ENCODE measurements at regions not wholly inside any gene's neighbourhood (a gene's known extent, or its start where the extent isn't known, plus 50 kb on each side); places are given as distances from the start of the nearest gene placed in this dataset.

DNA sequence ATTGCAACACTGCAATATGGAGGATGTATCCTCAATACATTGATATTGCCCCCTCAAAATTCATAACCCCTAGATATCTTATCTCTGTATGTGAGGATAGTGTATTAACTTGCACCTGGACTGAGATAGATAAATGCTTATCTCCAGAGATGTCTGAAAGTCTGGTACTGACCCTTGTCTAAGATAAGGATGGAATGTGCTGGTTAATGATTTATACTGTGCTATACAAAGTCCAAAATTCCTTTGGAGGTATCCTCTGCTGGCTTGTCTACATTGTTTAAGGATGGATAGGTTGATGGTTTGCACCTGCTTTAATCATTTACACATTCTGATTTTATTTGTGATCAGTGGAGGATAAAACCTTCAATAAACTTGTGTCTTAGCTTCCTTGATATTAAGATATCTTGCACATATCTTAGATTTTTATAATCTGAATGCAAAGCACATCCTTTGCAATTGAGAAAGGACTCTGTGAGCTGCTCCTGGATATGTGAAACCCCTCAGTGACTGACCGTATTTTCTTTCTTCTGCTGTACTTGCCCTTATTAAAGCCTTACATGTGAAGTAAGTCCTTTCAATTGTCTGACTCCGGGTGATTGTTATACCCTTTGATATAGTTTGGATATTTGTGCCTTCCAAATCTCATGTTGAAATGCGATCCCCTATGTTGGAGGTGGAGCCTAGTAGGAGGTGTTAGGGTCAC lies 430.3 kb upstream of the MAOA start:
- TF ChIP-seq, protein P1, sequence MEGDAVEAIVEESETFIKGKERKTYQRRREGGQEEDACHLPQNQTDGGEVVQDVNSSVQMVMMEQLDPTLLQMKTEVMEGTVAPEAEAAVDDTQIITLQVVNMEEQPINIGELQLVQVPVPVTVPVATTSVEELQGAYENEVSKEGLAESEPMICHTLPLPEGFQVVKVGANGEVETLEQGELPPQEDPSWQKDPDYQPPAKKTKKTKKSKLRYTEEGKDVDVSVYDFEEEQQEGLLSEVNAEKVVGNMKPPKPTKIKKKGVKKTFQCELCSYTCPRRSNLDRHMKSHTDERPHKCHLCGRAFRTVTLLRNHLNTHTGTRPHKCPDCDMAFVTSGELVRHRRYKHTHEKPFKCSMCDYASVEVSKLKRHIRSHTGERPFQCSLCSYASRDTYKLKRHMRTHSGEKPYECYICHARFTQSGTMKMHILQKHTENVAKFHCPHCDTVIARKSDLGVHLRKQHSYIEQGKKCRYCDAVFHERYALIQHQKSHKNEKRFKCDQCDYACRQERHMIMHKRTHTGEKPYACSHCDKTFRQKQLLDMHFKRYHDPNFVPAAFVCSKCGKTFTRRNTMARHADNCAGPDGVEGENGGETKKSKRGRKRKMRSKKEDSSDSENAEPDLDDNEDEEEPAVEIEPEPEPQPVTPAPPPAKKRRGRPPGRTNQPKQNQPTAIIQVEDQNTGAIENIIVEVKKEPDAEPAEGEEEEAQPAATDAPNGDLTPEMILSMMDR (IDR thresholded peaks at IDR 0.05; ENCODE audit: control insufficient read depth, extremely low read depth, insufficient read depth), result no peak
- no peak overlapping the region for H3K4me3 ChIP-seq (ENCODE audit: low read depth, low read length)
- DNase-seq (ENCODE audit: low read depth), result no peak

DNA sequence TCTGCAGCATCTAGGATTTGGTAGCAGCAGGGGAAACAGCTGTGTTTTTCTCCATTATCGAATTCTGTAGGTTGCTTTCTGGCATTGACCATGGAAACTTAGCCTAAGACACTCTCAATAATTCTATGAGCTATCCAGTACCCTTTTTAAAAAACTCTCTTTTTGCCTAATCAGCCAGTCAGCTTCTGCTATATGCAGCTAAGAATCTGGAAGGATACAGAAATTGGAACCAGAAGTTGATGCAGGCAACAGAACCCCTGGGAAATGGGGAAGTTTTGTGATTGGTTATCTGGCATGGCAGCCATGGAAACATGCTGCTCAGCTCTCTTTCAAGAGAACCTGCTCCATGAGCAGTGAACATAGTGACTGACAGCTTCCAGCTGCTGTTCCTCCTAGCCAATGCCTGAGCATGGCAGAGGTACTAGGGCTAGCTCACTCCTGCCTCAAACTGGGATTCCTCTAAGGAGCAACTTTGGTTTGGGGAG lies 417.6 kb upstream of the MAOA start:
- TF ChIP-seq, protein P1 (IDR thresholded peaks at IDR 0.05; ENCODE audit: control insufficient read depth, extremely low read depth, insufficient read depth), result no peak
- DNase-seq (ENCODE audit: low read depth), result no peak

DNA sequence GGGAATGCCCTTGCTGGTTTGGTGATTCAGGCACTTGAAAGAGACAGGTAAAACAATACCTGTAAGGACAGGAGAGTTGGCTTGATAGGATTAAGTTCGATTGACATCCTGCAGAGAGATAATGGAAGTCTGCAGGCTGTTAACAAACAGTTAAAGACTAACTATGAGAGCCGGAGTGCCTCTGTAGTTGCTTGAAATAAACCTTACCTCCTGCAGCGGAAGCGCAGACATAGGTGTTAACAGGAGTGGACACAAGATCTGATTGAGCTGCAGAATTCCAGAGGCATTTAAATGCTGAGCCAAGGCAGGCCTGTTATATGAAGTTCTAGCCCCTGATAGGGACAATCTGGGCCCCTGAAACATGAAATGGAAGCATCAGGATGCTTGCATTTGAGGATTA lies 416.7 kb upstream of the MAOA start:
- TF ChIP-seq, protein P1 (IDR thresholded peaks at IDR 0.05; ENCODE audit: control insufficient read depth, extremely low read depth, insufficient read depth), result no peak
- DNase-seq (ENCODE audit: low read depth), result no peak
- H3K4me3 ChIP-seq (ENCODE audit: low read depth, low read length), result no peak overlapping the region

More for the DNA sequence above, 417.6 kb upstream of the MAOA start:
- H3K4me3 ChIP-seq (ENCODE audit: low read depth, low read length), result no peak overlapping the region

DNA sequence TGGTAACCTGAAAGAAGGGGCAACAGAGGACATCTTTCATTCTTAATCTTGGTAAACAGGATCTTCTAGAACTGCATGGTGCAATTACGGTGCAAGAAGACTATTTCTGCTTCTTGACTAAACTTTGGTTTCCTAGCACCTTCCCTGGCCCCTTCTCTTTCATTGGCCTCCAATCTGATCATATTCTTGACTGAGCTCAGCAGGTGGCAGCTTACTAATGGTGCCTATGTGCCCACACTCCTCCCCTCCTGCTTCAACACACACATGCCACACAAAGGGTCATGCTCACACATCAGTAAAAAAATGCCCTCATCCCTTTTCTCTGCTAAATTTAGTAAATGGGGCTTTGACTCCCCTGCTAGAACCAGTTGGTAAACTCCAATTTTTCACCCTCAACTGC lies 400.5 kb upstream of the MAOA start:
- H3K4me3 ChIP-seq (ENCODE audit: low read depth, low read length), result no peak overlapping the region
- TF ChIP-seq, protein P1 (IDR thresholded peaks at IDR 0.05; ENCODE audit: control insufficient read depth, extremely low read depth, insufficient read depth), result no peak
- no peak for DNase-seq (ENCODE audit: low read depth)

DNA sequence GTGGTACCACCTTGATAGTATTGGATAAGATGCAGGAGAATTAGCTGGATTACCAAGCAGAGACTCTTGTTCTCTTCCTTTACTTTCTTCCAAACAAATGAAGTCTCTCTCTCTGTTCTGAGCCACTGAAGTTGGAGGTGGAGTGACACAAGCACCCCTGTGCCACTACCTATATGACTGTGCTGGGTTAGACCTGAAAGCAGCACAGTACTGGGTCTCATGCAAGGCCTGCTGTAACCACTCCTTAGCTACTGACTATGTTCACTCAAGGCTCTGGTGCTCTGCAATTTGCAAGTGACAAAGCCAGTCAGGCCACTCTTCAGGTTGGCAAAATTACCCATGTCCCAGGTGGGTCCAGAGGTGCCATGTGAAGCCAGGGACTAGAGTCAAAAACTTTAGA lies 389.6 kb upstream of the MAOA start:
- TF ChIP-seq, protein P1 (IDR thresholded peaks at IDR 0.05; ENCODE audit: control insufficient read depth, extremely low read depth, insufficient read depth), result no peak
- no peak for DNase-seq (ENCODE audit: low read depth)
- no peak overlapping the region for H3K4me3 ChIP-seq (ENCODE audit: low read depth, low read length)

DNA sequence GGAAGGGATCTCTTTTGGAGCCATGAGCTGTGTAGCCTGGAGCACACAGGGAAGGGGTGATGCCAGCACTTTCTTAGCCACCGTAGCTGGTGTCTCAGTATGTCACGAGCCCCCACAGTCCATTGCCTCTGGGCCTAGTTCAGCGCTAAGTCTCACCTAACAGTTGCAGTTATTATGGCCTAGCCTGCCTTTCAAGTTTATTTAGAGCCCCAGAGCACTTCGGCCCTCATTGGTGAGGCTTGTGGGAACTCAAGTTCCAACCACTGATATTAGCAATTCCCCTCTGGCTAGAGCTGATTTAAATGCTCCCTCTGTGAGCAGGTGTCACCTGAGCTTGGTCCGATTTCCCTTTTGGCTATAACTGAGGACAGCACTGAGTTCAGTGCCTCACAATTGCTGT lies 388.4 kb upstream of the MAOA start:
- no peak overlapping the region for H3K4me3 ChIP-seq (ENCODE audit: low read depth, low read length)
- DNase-seq (ENCODE audit: low read depth), result no peak
- TF ChIP-seq, protein P1 (IDR thresholded peaks at IDR 0.05; ENCODE audit: control insufficient read depth, extremely low read depth, insufficient read depth), result no peak

DNA sequence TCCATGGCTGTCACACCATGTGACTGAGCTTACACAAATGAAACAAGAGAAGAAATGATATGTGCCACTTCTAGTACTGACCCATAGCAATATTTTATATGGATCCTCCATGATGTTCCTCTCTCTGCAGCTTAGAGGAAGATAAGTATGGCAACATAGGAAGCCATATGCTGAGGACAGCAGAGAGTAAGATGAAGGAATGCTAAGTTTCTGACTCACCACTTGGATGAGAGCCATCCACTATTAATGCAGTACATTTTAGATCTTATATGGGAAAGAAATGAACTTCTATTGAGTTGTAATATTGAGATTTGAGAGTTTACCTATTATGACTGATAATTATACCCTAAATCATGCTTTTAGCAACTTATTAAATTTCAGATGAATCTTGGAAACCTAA lies 386.9 kb upstream of the MAOA start:
- TF ChIP-seq, protein P1 (IDR thresholded peaks at IDR 0.05; ENCODE audit: control insufficient read depth, extremely low read depth, insufficient read depth), result no peak
- no peak for DNase-seq (ENCODE audit: low read depth)
- H3K4me3 ChIP-seq (ENCODE audit: low read depth, low read length), result no peak overlapping the region
